ENCODE measurements at regions not wholly inside any gene's neighbourhood (a gene's known extent, or its start where the extent isn't known, plus 50 kb on each side); places are given as distances from the start of the nearest gene placed in this dataset.
A peak's percentile ranks its signal among the peaks of the same experiment; 100 is the strongest.

DNA sequence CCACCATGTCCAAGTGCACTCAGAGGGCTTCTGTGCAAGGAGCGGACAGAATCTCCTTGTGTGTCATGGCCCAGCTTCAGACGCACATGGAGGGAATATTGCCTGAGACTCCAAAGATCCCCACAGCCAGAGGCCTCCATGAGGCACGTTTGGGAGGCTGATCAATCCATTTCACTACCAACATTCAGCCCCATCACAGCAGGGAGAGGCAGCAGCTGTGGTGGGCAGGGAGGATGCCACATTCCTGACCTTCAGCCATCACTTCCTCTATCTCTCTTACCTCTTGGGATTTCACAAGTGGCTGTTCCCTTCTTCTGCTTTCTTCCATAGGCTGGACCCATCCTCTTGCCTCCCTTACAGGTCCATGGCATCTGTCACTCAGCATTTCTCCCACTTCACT lies 82.4 kb upstream of the MBNL2 start:
- no peaks in the 10 kb centered on the region for H3K9me3 ChIP-seq
- no peaks in the 10 kb centered on the region for H3K36me3 ChIP-seq
- DNase-seq (ENCODE audit: low spot score), result no peak
- H3K27me3 ChIP-seq, result no peaks in the 10 kb centered on the region
- no peak overlapping the region for H3K4me3 ChIP-seq
- TF ChIP-seq, protein P1, sequence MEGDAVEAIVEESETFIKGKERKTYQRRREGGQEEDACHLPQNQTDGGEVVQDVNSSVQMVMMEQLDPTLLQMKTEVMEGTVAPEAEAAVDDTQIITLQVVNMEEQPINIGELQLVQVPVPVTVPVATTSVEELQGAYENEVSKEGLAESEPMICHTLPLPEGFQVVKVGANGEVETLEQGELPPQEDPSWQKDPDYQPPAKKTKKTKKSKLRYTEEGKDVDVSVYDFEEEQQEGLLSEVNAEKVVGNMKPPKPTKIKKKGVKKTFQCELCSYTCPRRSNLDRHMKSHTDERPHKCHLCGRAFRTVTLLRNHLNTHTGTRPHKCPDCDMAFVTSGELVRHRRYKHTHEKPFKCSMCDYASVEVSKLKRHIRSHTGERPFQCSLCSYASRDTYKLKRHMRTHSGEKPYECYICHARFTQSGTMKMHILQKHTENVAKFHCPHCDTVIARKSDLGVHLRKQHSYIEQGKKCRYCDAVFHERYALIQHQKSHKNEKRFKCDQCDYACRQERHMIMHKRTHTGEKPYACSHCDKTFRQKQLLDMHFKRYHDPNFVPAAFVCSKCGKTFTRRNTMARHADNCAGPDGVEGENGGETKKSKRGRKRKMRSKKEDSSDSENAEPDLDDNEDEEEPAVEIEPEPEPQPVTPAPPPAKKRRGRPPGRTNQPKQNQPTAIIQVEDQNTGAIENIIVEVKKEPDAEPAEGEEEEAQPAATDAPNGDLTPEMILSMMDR (IDR thresholded peaks at IDR 0.05), result no peak
- H3K4me1 ChIP-seq, result peaks cover 0 to 14% of the 10 kb centered on the region in 2 donors
- no peak overlapping the region for H3K27ac ChIP-seq

DNA sequence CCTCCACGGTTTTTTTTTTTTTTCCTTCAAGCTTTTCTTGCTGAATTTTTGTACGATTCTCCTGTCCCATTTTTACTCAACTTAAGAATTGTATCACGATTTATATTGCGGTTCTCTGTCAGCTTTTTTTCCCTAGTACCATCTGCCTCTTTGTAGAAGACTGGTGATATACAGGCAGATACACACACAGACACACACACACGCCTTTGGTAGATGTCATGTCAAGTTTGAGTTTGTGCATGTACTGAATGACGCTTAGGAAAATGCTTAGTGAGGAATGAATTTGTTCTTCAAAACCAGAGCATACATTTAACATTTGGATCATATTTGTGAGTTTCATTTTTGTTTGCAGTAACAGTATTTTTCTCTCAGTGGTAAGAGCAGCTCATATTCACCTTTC lies 82.0 kb upstream of the MBNL2 start:
- Histone ChIP-seq H3K4me1 (peaks cover 0 to 14% of the 10 kb centered on the region in 2 donors), H3K4me3 (no peak overlapping the region), H3K27me3 (no peaks in the 10 kb centered on the region), H3K9me3 (no peaks in the 10 kb centered on the region), H3K36me3 (no peaks in the 10 kb centered on the region), H3K27ac (no peak overlapping the region)
- no peak for DNase-seq (ENCODE audit: low spot score)
- TF ChIP-seq, protein P1 (IDR thresholded peaks at IDR 0.05), result no peak

DNA sequence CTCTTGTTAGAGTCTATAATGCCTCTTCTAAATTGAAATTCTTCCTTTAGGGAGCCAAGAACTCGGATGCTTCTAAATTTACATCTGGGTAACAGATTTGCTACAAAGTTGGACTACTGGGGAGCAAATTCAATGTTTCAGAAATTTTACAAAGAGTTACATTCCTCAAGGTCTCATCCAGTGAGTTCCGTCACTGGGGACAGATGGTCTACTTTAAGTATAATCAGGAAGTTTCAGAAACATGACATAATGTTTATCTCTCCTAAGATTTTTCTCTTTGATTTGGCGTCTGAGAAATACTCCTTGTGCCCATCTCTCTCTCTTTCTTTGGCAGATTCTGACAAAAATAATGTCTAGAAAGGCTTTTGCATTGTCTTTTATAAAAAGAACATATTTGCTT lies 81.5 kb upstream of the MBNL2 start:
- TF ChIP-seq, protein P1 (IDR thresholded peaks at IDR 0.05), result no peak
- H3K27ac ChIP-seq, result no peak overlapping the region
- H3K27me3 ChIP-seq, result no peaks in the 10 kb centered on the region
- peaks cover 0 to 14% of the 10 kb centered on the region in 2 donors for H3K4me1 ChIP-seq
- H3K9me3 ChIP-seq, result no peaks in the 10 kb centered on the region
- no peak for DNase-seq (ENCODE audit: low spot score)
- H3K36me3 ChIP-seq, result no peaks in the 10 kb centered on the region
- no peak overlapping the region for H3K4me3 ChIP-seq

DNA sequence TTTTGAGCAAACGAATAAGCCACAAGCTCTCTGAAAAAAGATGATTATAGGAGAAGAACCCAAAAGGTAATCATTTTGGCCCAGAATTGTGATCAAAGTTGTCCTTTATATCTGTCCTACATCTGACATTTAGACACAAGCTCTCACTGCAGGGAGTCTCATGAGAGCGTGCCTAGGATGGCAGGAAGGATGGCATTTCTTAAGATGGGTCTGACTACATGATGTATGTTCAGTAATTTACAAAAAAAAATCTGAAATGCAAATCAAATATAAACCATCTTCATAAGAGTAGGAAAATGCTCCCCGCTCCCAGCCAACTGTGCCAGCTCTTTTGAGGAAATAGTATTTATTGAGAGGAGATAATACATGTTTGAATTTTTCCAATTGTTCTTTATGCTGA lies 81.0 kb upstream of the MBNL2 start:
- Histone ChIP-seq H3K4me3 (no peak overlapping the region), H3K4me1 (peaks cover 0 to 14% of the 10 kb centered on the region in 2 donors), H3K36me3 (no peaks in the 10 kb centered on the region), H3K27ac (no peak overlapping the region), H3K9me3 (no peaks in the 10 kb centered on the region), H3K27me3 (no peaks in the 10 kb centered on the region)
- TF ChIP-seq, protein P1 (IDR thresholded peaks at IDR 0.05), result no peak
- DNase-seq (ENCODE audit: low spot score), result no peak

DNA sequence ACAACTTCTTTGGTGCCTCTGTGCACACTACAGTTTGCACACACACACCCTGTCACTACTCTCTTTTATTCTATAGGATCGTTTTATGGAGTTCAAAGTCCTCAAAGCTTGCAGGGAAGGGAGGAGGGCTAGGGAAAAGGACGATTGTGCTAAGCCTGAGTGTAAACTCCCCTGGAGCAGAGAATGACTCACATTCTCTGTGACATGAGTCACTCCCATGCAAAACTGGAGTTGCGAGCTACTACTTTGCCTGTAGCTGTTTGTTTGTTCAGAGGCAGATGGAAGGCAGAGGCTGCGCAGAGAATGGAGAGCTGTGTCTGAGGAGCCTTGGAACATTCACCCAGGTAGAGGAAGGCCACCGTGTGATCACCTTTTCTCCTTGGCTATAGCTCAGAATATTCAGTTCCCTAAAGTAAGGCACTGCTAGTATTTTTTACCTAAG lies 80.5 kb upstream of the MBNL2 start:
- peak overlapping the region in 1 of 2 donors; percentile 21 for H3K4me3 ChIP-seq
- DNase-seq (ENCODE audit: low spot score), result peak; percentile 70
- TF ChIP-seq, protein P1 (IDR thresholded peaks at IDR 0.05), result no peak
- H3K4me1 ChIP-seq, result peaks cover 0 to 14% of the 10 kb centered on the region in 2 donors
- H3K36me3 ChIP-seq, result no peaks in the 10 kb centered on the region
- no peaks in the 10 kb centered on the region for H3K9me3 ChIP-seq
- no peak overlapping the region for H3K27ac ChIP-seq
- H3K27me3 ChIP-seq, result no peaks in the 10 kb centered on the region

DNA sequence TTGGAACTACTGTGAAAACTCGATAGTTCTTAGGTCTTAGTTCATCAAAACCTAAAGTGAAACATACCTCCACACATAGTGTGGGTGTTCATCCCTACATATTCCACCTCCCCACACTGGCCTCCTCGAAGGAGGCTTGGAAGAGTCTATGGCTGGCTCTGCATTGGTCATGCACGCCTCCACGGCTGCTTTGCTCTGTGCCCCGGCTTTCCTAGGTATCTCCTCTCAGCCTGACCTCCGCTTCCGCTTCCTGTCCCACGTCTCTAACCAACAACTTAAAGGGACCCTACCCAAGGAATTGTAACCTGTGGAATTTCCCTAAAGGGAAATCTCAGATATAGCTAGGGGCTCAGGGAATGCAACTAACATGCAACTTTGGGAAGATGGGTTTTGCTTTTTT lies 79.7 kb upstream of the MBNL2 start:
- no peak for DNase-seq (ENCODE audit: low spot score)
- H3K27ac ChIP-seq, result no peak overlapping the region

More for the DNA sequence above, 79.7 kb upstream of the MBNL2 start:
- H3K27me3 ChIP-seq, result no peaks in the 10 kb centered on the region
- H3K4me3 ChIP-seq, result peak overlapping the region in 1 of 2 donors; percentile 21
- no peaks in the 10 kb centered on the region for H3K9me3 ChIP-seq
- H3K4me1 ChIP-seq, result peaks cover 0 to 14% of the 10 kb centered on the region in 2 donors
- TF ChIP-seq, protein P1 (IDR thresholded peaks at IDR 0.05), result no peak
- H3K36me3 ChIP-seq, result no peaks in the 10 kb centered on the region
